Testis (tissue), 2 donors: ENCODE measurements at regions not wholly inside any gene's neighbourhood (a gene's known extent, or its start where the extent isn't known, plus 50 kb on each side); places are given as distances from the start of the nearest gene placed in this dataset.
A peak's percentile ranks its signal among the peaks of the same experiment; 100 is the strongest.

Experiments
- DNase-seq: peaks from one replicate; pipeline ENCODE4 v3.0.0-alpha.2; 2019
- H3K27ac ChIP-seq, 2 donors: fragments of 200-600 bp; sonication (generic); one replicate each; pipeline ENCODE4 v1.5.1; 2019
- H3K27me3 ChIP-seq: fragments of 200-600 bp; sonication (generic); one replicate; pipeline ENCODE4 v1.5.1; 2019
- H3K36me3 ChIP-seq: fragments of 200-600 bp; sonication (generic); one replicate; pipeline ENCODE4 v1.5.1; 2017; ENCODE audit warnings: low read depth; ENCODE audit errors: missing control alignments
- H3K4me1 ChIP-seq: fragments of 200-600 bp; sonication (generic); one replicate; pipeline ENCODE4 v1.5.1; 2019
- H3K4me3 ChIP-seq, 2 donors: fragments of 200-600 bp; sonication (generic); one replicate each; pipeline ENCODE4 v1.5.1; 2017 to 2019
- H3K9me3 ChIP-seq: fragments of 200-600 bp; sonication (generic); one replicate; pipeline ENCODE4 v1.5.1; 2017
- CTCF ChIP-seq, 3 experiments: fragments of 450-650 bp in 2 of 3; fragments of 200-600 bp in 1 of 3; sonication (generic) in 1 of 3; IDR thresholded peaks; one replicate each; pipeline ENCODE4 v1.5.1; 2016 to 2019; ENCODE audit warnings: antibody characterized with exemption in 3 of 3, mild to moderate bottlenecking in 2 of 3, moderate library complexity in 1 of 3
- POLR2A ChIP-seq: fragments of 450-650 bp; IDR thresholded peaks from one replicate; pipeline ENCODE4 v1.6.1; 2017; ENCODE audit warnings: antibody characterized with exemption, mild to moderate bottlenecking, moderate library complexity
- WGBS, 2 donors: methylation state at CpG; one replicate each; pipeline ENCODE4 v1.1.5; 2018; 5-methylcytosine and 5-hydroxymethylcytosine counted together
- intact Hi-C: fragments of 100-400 bp; cut with DNase I; formaldehyde crosslinking; loops from one replicate; pipeline ENCODE4 v1.15.1; 2023; ENCODE audit warnings: low total_unique reads

- Histone ChIP-seq H3K27ac (no peak overlapping the region), H3K4me3 (no peak overlapping the region), H3K4me1 (peaks cover 15% of the 10 kb centered on the region), H3K36me3 (no peaks in the 10 kb centered on the region), H3K9me3 (no peaks in the 10 kb centered on the region), H3K27me3 (no peaks in the 10 kb centered on the region)
- TF ChIP-seq POLR2A (no peak), CTCF (IDR thresholded peaks at IDR 0.05) (no peak)
- WGBS, 2 donors, result 73 to 97% methylated on average over 1 of the region's 1 CpG
- intact Hi-C loops, result no loop called here
- no peak for DNase-seq
Measured at GRCh38 chr6:4603856-4604369, 172.3 kb upstream of the CDYL start.

DNA sequence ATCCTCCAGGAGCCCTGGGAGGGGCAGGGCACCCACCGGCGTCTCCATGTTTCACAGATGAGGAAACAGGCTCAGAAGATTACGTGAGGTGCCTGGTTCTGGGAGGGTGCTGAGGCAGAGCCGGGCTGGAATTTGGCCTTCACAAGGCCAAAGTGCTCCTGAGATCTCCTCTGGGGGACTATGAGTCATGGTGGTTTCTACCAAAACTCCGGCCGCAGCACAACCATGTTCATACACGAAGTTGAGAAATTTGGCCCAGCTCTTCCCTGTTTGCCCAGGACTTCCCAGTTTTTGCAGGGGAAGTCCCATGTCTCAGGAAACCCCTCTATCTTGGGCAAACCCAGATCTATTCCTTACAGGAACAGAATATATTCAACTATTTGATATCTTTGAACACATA is 172.9 kb upstream of the CDYL start:
- Histone ChIP-seq H3K4me3 (no peak overlapping the region), H3K27ac (no peak overlapping the region), H3K27me3 (no peaks in the 10 kb centered on the region), H3K36me3 (no peaks in the 10 kb centered on the region), H3K9me3 (no peaks in the 10 kb centered on the region), H3K4me1 (peaks cover 14% of the 10 kb centered on the region)
- intact Hi-C loops, result no loop called here
- DNase-seq, result peak; percentile 21
- TF ChIP-seq POLR2A (no peak), CTCF (IDR thresholded peaks at IDR 0.05) (no peak)
- 91 to 95% methylated on average over 5 to 7 of the region's 7 CpGs for WGBS, 2 donors

GRCh38 chr6:4599924-4600323 is 176.3 kb upstream of the CDYL start:
- Histone ChIP-seq H3K36me3 (no peaks in the 10 kb centered on the region), H3K9me3 (no peaks in the 10 kb centered on the region), H3K4me1 (no peaks in the 10 kb centered on the region), H3K27ac (no peak overlapping the region), H3K27me3 (no peaks in the 10 kb centered on the region), H3K4me3 (no peak overlapping the region)
- TF ChIP-seq CTCF (IDR thresholded peaks at IDR 0.05) (no peak), POLR2A (no peak)
- DNase-seq, result no peak
- WGBS, 2 donors, result 92 to 97% methylated on average over 2 of the region's 2 CpGs
- intact Hi-C loops, result no loop called here

GRCh38 chr6:4598384-4598995 is 177.7 kb upstream of the CDYL start:
- DNase-seq, result no peak
- Histone ChIP-seq H3K4me3 (no peak overlapping the region), H3K36me3 (no peaks in the 10 kb centered on the region), H3K9me3 (no peaks in the 10 kb centered on the region), H3K4me1 (no peaks in the 10 kb centered on the region), H3K27me3 (no peaks in the 10 kb centered on the region), H3K27ac (no peak overlapping the region)
- WGBS, 2 donors, result 87 to 94% methylated on average over 4 of the region's 4 CpGs
- intact Hi-C loops, result no loop called here
- TF ChIP-seq POLR2A, result no peak
- TF ChIP-seq CTCF (IDR thresholded peaks at IDR 0.05), result no peak

DNA sequence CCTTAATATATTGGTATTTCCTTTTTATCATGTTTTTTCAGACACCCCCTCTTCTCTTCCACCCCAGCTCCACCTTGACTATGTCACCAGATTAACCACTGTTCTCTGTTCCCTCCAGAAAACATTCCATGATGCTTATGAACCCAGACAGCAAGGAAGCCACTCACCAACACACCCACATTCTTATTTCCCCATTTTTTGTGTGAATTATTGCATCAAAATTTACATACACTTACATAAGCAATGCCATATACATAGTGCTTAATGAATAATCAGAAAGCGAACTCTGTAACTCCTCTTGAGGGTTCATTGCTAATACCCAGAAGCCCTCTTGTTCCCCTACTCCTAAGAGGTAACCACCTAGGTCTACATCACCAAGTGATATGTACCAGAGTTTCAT is 182.3 kb upstream of the CDYL start:
- intact Hi-C loops, result no loop called here
- Histone ChIP-seq H3K36me3 (no peaks in the 10 kb centered on the region), H3K9me3 (no peaks in the 10 kb centered on the region), H3K4me1 (no peaks in the 10 kb centered on the region), H3K27ac (no peak overlapping the region), H3K27me3 (no peaks in the 10 kb centered on the region), H3K4me3 (no peak overlapping the region)
- TF ChIP-seq CTCF (IDR thresholded peaks at IDR 0.05) (no peak), POLR2A (no peak)
- DNase-seq, result no peak
- 91 to 95% methylated on average over 1 of the region's 1 CpG for WGBS, 2 donors
